GM12874 (cell line): ENCODE measurements at regions not wholly inside any gene's neighbourhood (a gene's known extent, or its start where the extent isn't known, plus 50 kb on each side); places are given as distances from the start of the nearest gene placed in this dataset.

Experiments
- CTCF ChIP-seq: IDR thresholded peaks from 2 replicates; pipeline ENCODE4 v1.5.1; 2011; ENCODE audit warnings: low read depth, mild to moderate bottlenecking, control low read depth, low read length, moderate library complexity; ENCODE audit not compliant: insufficient read depth

GRCh38 chr5:9787861-9788600, 157.9 kb upstream of the TAS2R1 start:
- TF ChIP-seq CTCF, result no peak

GRCh38 chr5:9786380-9787360, 156.5 kb upstream of the TAS2R1 start:
- no peak for TF ChIP-seq CTCF

- no peak for TF ChIP-seq CTCF
Measured at GRCh38 chr5:9785751-9786150, 155.6 kb upstream of the TAS2R1 start.

- no peak for TF ChIP-seq CTCF
Measured at GRCh38 chr5:9784231-9784630, 154.1 kb upstream of the TAS2R1 start.

- no peak for TF ChIP-seq CTCF
Measured at GRCh38 chr5:9782826-9783560, 152.8 kb upstream of the TAS2R1 start.

GRCh38 chr5:9781890-9782289, 151.7 kb upstream of the TAS2R1 start:
- TF ChIP-seq CTCF, result no peak

GRCh38 chr5:9781275-9781674, 151.1 kb upstream of the TAS2R1 start:
- no peak for TF ChIP-seq CTCF
